C4-2B (cell line): ENCODE measurements at regions not wholly inside any gene's neighbourhood (a gene's known extent, or its start where the extent isn't known, plus 50 kb on each side); places are given as distances from the start of the nearest gene placed in this dataset.

Source experiments
- ZFX ChIP-seq: fragments of 450-650 bp; IDR thresholded peaks from 2 replicates; pipeline ENCODE4 v1.6.1; 2017
- TF ChIP-seq, protein P1 (sequence below): fragments of 450-650 bp; conservative IDR thresholded peaks from 2 replicates; pipeline ENCODE4 v1.5.1; 2017; ENCODE audit warnings: mild to moderate bottlenecking

- TF ChIP-seq, protein P1, sequence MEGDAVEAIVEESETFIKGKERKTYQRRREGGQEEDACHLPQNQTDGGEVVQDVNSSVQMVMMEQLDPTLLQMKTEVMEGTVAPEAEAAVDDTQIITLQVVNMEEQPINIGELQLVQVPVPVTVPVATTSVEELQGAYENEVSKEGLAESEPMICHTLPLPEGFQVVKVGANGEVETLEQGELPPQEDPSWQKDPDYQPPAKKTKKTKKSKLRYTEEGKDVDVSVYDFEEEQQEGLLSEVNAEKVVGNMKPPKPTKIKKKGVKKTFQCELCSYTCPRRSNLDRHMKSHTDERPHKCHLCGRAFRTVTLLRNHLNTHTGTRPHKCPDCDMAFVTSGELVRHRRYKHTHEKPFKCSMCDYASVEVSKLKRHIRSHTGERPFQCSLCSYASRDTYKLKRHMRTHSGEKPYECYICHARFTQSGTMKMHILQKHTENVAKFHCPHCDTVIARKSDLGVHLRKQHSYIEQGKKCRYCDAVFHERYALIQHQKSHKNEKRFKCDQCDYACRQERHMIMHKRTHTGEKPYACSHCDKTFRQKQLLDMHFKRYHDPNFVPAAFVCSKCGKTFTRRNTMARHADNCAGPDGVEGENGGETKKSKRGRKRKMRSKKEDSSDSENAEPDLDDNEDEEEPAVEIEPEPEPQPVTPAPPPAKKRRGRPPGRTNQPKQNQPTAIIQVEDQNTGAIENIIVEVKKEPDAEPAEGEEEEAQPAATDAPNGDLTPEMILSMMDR = no peak
- TF ChIP-seq ZFX = no peak
Measured at GRCh38 chr6:78580923-78581322, 286.4 kb upstream of the IRAK1BP1 start.
